K562 (cell line): ENCODE measurements at regions not wholly inside any gene's neighbourhood (a gene's known extent, or its start where the extent isn't known, plus 50 kb on each side); places are given as distances from the start of the nearest gene placed in this dataset.

ENCODE experiments used
- ATAC-seq: fragments of 200-7000 bp; cut with Tn5 transposase; 3 replicates; pipeline ENCODE4 v1.9.1; 2020; ENCODE audit warnings: moderate library complexity
- BruUV-seq: library from RNA; stranded (reverse); fragments of 400-500 nt; replicated peaks from 2 replicates; lab custom pipeline; 2021; lab: Mats Ljungman, UMichigan
- CTCF ChIA-PET: fragments of 300-600 bp; formaldehyde crosslinking; extraction: SDS; loops from one replicate; lab custom pipeline; 2021; ENCODE audit warnings: low intra/inter-chr PET ratio; lab: Yijun Ruan, JAX
- POLR2A ChIA-PET: fragments of 300-600, 350-650 bp; sonication (Branson Sonifier 250); formaldehyde crosslinking; extraction: SDS; loops from one replicate; lab custom pipeline; 2021; ENCODE audit warnings: antibody characterized with exemption, inconsistent platforms; lab: Yijun Ruan, JAX
- DNase-seq, 4 experiments: peaks; one replicate each; pipeline versions ENCODE4 v3.0.0 to v3.0.0-alpha.2; 2011 to 2018; ENCODE audit warnings: low spot score in 3 of 4, mixed read lengths in 3 of 4; ENCODE audit errors: extremely low read depth in 1 of 4
- FAIRE-seq: peaks from 2 replicates; lab custom pipeline; 2011; peaks lifted over from hg19 to GRCh38; lab: Jason Lieb, UNC
- H2AFZ ChIP-seq: 2 replicates; pipeline ENCODE4 v1.6.0; 2011; ENCODE audit warnings: low read depth, low read length, control low read depth, inconsistent platforms
- H3K27ac ChIP-seq: fragments of 200-600 bp; 3 replicates; pipeline ENCODE4 v1.8.0; 2011; ENCODE audit warnings: low read depth, mild to moderate bottlenecking, control low read depth, inconsistent platforms, low read length, moderate library complexity, mixed read lengths; ENCODE audit errors: extremely low read depth
- H3K27me3 ChIP-seq, 2 experiments: fragments of 300-600 bp in 1 of 2; 2 replicates in 1 of 2; 3 replicates in 1 of 2; pipeline versions ENCODE4 v1.6.0 to v1.8.0; 2011; ENCODE audit warnings: inconsistent platforms in 2 of 2, low read length in 2 of 2, mild to moderate bottlenecking in 1 of 2, mixed read lengths in 1 of 2, moderate library complexity in 1 of 2; ENCODE audit not compliant: control insufficient read depth in 2 of 2, insufficient read depth in 2 of 2
- H3K36me3 ChIP-seq: fragments of 300-600 bp; 3 replicates; pipeline ENCODE4 v1.8.0; 2011; ENCODE audit warnings: mild to moderate bottlenecking, low read length, inconsistent platforms; ENCODE audit not compliant: control insufficient read depth, insufficient read depth
- H3K4me1 ChIP-seq, 2 experiments: fragments of 200-600 bp in 1 of 2; replicated peaks in 1 of 2; 2 replicates in 1 of 2; 3 replicates in 1 of 2; pipeline versions ENCODE4 v1.5.1 to v1.8.0; 2011; ENCODE audit warnings: inconsistent platforms in 2 of 2, low read length in 2 of 2, mild to moderate bottlenecking in 1 of 2, mixed read lengths in 1 of 2, moderate library complexity in 1 of 2; ENCODE audit not compliant: control insufficient read depth in 2 of 2, insufficient read depth in 2 of 2
- H3K4me2 ChIP-seq: 2 replicates; pipeline ENCODE4 v1.6.1; 2011; ENCODE audit warnings: low read length, control low read depth, inconsistent platforms, mixed read lengths; ENCODE audit not compliant: insufficient read depth
- H3K4me3 ChIP-seq: fragments of 200-600 bp; sonication (generic), shearing (Covaris generic); 2 replicates; pipeline ENCODE4 v1.5.1; 2016; ENCODE audit warnings: control low read depth, inconsistent platforms
- H3K79me2 ChIP-seq: fragments of 200-600 bp; 3 replicates; pipeline ENCODE4 v1.8.0; 2011; ENCODE audit warnings: low read length, inconsistent platforms; ENCODE audit not compliant: control insufficient read depth, insufficient read depth
- H3K9ac ChIP-seq, 2 experiments: 2 replicates each; pipeline versions ENCODE4 v1.6.0 to v1.6.1; 2011; ENCODE audit warnings: low read depth in 2 of 2, low read length in 2 of 2, control low read depth in 1 of 2, inconsistent platforms in 1 of 2, mild to moderate bottlenecking in 1 of 2, mixed read lengths in 1 of 2; ENCODE audit not compliant: insufficient read depth in 1 of 2
- H3K9me1 ChIP-seq: one replicate; pipeline ENCODE4 v1.6.0; 2011; ENCODE audit warnings: inconsistent platforms, mild to moderate bottlenecking, low read length, moderate library complexity; ENCODE audit not compliant: control insufficient read depth, insufficient read depth
- H3K9me3 ChIP-seq: replicated peaks from 2 replicates; pipeline ENCODE4 v1.5.1; 2011; ENCODE audit warnings: low read depth, low read length, inconsistent platforms; ENCODE audit not compliant: control insufficient read depth, insufficient read depth
- H4K20me1 ChIP-seq: replicated peaks from 2 replicates; pipeline ENCODE4 v1.6.1; 2011; ENCODE audit warnings: low read length, inconsistent platforms, mixed read lengths; ENCODE audit not compliant: control insufficient read depth, insufficient read depth
- ARHGAP35 ChIP-seq: fragments of 450-650 bp; IDR thresholded peaks from 2 replicates; pipeline ENCODE4 v1.6.1; 2018; ENCODE audit not compliant: partially characterized antibody
- ASH1L ChIP-seq: fragments of 450-650 bp; IDR thresholded peaks from 2 replicates; pipeline ENCODE4 v1.6.1; 2018; ENCODE audit warnings: borderline replicate concordance, mild to moderate bottlenecking, low read depth; ENCODE audit not compliant: partially characterized antibody
- FOSL1 ChIP-seq: fragments of 200-800 bp; sonication (Bioruptor generic); conservative IDR thresholded peaks from 2 replicates; pipeline ENCODE4 v1.6.1; 2016; ENCODE audit warnings: missing genetic modification characterization, missing compliant biosample characterization
- HSF4 ChIP-seq: fragments of 250-450 bp; sonication (Bioruptor Pico); IDR thresholded peaks from 2 replicates; pipeline ENCODE4 v2.1.2; 2022; ENCODE audit warnings: mild to moderate bottlenecking, moderate library complexity, borderline replicate concordance
- KHSRP ChIP-seq: fragments of 450-650 bp; IDR thresholded peaks from 2 replicates; pipeline ENCODE4 v1.6.1; 2017
- PCBP1 ChIP-seq: fragments of 200-400 bp; formaldehyde crosslinking; IDR thresholded peaks from 2 replicates; pipeline ENCODE4 v1.6.1; 2018; ENCODE audit warnings: mild to moderate bottlenecking, low read depth, low read length; ENCODE audit not compliant: poor library complexity, severe bottlenecking
- POLR3G ChIP-seq: IDR thresholded peaks from 2 replicates; pipeline ENCODE4 v1.6.1; 2011; ENCODE audit not compliant: insufficient read length, insufficient replicate concordance; ENCODE audit errors: extremely low read depth
- SRSF1 ChIP-seq: fragments of 200-400 bp; formaldehyde crosslinking; IDR thresholded peaks from 2 replicates; pipeline ENCODE4 v1.6.1; 2017; ENCODE audit warnings: mild to moderate bottlenecking, low read depth, low read length, moderate library complexity
- ZFP1 ChIP-seq: fragments of 450-650 bp; formaldehyde crosslinking; IDR thresholded peaks from 2 replicates; pipeline ENCODE4 v1.4.0; 2020; ENCODE audit warnings: mild to moderate bottlenecking, mixed read lengths
- ZNF124 ChIP-seq: sonication (generic); formaldehyde crosslinking; IDR thresholded peaks from 2 replicates; pipeline ENCODE4 v1.8.1; 2022; ENCODE audit warnings: missing genetic modification reagents
- WGBS: fragments of 100-300 bp; shearing (Covaris generic); methylation state at CpG from one replicate; pipeline ENCODE4 v1.1.6; 2016; ENCODE audit warnings: low coverage, mixed read lengths; ENCODE audit not compliant: insufficient coverage; ENCODE audit errors: missing lambda C conversion rate; 5-methylcytosine and 5-hydroxymethylcytosine counted together
- in situ Hi-C: fragments of 300-500 bp; cut with MboI; formaldehyde crosslinking; loops from 4 replicates; pipeline ENCODE4 v1.15.0; 2018; ENCODE audit warnings: inconsistent platforms, mixed read lengths
- intact Hi-C: fragments of 100-400 bp; cut with micrococcal nuclease; formaldehyde crosslinking; loops from 2 replicates; pipeline ENCODE4 v1.14.2; 2022
- TF ChIP-seq, protein P1 (sequence below): sonication (generic); formaldehyde crosslinking; IDR thresholded peaks from 2 replicates; pipeline ENCODE4 v1.4.0; 2020; ENCODE audit warnings: mild to moderate bottlenecking, missing genetic modification reagents
- TF ChIP-seq, protein P2 (sequence below): fragments of 150-350 bp; IDR thresholded peaks from 2 replicates; pipeline ENCODE4 v1.6.1; 2014; ENCODE audit warnings: low read depth, mild to moderate bottlenecking, low read length, borderline replicate concordance

DNA sequence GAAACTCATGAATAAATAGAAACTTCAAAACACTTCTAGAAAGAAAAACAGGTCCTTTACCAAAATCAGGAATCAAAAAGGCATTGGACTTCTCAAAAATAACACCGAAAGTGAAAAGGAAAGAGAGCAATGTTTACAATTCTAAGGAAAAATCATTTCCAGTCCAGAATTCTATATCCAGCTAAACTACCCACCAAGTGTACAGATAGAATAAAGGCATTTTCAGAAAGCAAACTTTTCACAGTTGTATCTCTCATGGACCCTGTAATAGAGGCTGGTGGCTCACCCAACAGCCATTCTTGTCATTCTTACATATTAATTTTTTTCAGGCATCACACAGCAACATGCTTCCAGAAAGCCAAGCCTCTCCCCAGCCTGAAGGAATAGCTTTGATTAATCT, 63.7 kb downstream of the FOXD1 start:
- Histone ChIP-seq H3K4me2 (no peak overlapping the region), H3K27ac (no peak overlapping the region), H3K36me3 (no peaks in the 10 kb centered on the region), H3K9me1 (no peaks in the 10 kb centered on the region), H3K79me2 (no peaks in the 10 kb centered on the region), H2AFZ (no peak overlapping the region), H3K9me3 (no peaks in the 10 kb centered on the region), H4K20me1 (no peaks in the 10 kb centered on the region), H3K4me3 (no peak overlapping the region), H3K9ac (no peak overlapping the region), H3K27me3 (peaks cover 20 to 31% of the 10 kb centered on the region in 2 experiments; a peak in 4 of 5 replicates), H3K4me1 (peaks cover 0 to 21% of the 10 kb centered on the region in 2 experiments; a peak in 1 of 5 replicates)
- WGBS = 0% methylated on average over 1 of the region's 1 CpG
- in situ Hi-C loops = no loop called here
- no peak for ATAC-seq
- BruUV-seq = no TSS peak
- no peak for DNase-seq
- ChIA-PET POLR2A (no interaction called here), CTCF (no interaction called here)
- TF ChIP-seq SRSF1 (no peak), ZFP1 (CRISPR knock-in tag) (peak; percentile 80)
- intact Hi-C loops = no loop called here
- FAIRE-seq = no peak

DNA sequence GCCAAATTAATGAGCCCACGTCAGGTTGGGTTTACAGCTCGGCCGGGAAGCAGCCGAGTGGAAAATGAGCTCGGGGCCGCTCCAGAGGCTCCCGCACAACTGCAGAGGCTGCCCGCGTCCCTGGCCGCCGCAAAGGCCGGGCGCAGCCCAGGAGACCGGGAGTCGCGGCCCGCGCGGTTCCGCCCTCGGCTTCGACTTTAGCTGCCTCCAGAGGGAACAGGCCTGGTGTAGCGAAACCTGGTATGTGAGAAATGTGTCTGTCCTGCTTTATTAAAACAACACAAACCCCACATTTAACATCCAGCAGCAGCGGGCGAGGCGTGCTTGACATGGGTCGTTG, 66.2 kb downstream of the FOXD1 start:
- FAIRE-seq (no peak), DNase-seq (no peak), ATAC-seq (no peak)
- no TSS peak for BruUV-seq
- Histone ChIP-seq H3K4me3 (no peak overlapping the region), H3K9me1 (no peaks in the 10 kb centered on the region), H3K79me2 (no peaks in the 10 kb centered on the region), H4K20me1 (no peaks in the 10 kb centered on the region), H3K9me3 (no peaks in the 10 kb centered on the region), H3K4me2 (no peak overlapping the region), H3K36me3 (no peaks in the 10 kb centered on the region), H3K27ac (no peak overlapping the region), H3K27me3 (peaks cover 28 to 40% of the 10 kb centered on the region in 2 experiments; a peak in 4 of 5 replicates), H3K9ac (no peak overlapping the region), H3K4me1 (peaks cover 0 to 21% of the 10 kb centered on the region in 2 experiments; a peak in 1 of 5 replicates), H2AFZ (no peak overlapping the region)
- intact Hi-C loops (no loop called here), in situ Hi-C loops (no loop called here)
- CTCF ChIA-PET = no interaction called here
- POLR2A ChIA-PET = interaction anchor here (0.8 kb wide), 1 partner anchor 10 kb away, joined by 3 read pairs; no protein-coding TSS in a partner anchor
- 8% methylated on average over 26 of the region's 27 CpGs for WGBS
- no peak for TF ChIP-seq POLR3G
- TF ChIP-seq, protein P1, sequence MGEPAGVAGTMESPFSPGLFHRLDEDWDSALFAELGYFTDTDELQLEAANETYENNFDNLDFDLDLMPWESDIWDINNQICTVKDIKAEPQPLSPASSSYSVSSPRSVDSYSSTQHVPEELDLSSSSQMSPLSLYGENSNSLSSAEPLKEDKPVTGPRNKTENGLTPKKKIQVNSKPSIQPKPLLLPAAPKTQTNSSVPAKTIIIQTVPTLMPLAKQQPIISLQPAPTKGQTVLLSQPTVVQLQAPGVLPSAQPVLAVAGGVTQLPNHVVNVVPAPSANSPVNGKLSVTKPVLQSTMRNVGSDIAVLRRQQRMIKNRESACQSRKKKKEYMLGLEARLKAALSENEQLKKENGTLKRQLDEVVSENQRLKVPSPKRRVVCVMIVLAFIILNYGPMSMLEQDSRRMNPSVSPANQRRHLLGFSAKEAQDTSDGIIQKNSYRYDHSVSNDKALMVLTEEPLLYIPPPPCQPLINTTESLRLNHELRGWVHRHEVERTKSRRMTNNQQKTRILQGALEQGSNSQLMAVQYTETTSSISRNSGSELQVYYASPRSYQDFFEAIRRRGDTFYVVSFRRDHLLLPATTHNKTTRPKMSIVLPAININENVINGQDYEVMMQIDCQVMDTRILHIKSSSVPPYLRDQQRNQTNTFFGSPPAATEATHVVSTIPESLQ (CRISPR knock-in tag) = no peak
- TF ChIP-seq FOSL1 (tag) = no peak
- TF ChIP-seq ASH1L = no peak
- TF ChIP-seq ARHGAP35 = no peak
- no peak for TF ChIP-seq PCBP1
- no peak for TF ChIP-seq KHSRP
- TF ChIP-seq, protein P2, sequence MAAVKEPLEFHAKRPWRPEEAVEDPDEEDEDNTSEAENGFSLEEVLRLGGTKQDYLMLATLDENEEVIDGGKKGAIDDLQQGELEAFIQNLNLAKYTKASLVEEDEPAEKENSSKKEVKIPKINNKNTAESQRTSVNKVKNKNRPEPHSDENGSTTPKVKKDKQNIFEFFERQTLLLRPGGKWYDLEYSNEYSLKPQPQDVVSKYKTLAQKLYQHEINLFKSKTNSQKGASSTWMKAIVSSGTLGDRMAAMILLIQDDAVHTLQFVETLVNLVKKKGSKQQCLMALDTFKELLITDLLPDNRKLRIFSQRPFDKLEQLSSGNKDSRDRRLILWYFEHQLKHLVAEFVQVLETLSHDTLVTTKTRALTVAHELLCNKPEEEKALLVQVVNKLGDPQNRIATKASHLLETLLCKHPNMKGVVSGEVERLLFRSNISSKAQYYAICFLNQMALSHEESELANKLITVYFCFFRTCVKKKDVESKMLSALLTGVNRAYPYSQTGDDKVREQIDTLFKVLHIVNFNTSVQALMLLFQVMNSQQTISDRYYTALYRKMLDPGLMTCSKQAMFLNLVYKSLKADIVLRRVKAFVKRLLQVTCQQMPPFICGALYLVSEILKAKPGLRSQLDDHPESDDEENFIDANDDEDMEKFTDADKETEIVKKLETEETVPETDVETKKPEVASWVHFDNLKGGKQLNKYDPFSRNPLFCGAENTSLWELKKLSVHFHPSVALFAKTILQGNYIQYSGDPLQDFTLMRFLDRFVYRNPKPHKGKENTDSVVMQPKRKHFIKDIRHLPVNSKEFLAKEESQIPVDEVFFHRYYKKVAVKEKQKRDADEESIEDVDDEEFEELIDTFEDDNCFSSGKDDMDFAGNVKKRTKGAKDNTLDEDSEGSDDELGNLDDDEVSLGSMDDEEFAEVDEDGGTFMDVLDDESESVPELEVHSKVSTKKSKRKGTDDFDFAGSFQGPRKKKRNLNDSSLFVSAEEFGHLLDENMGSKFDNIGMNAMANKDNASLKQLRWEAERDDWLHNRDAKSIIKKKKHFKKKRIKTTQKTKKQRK = no peak
- no peak for TF ChIP-seq ZNF124 (CRISPR knock-in tag)
- no peak for TF ChIP-seq HSF4 (CRISPR knock-in tag)
